ENCODE measurements at regions not wholly inside any gene's neighbourhood (a gene's known extent, or its start where the extent isn't known, plus 50 kb on each side); places are given as distances from the start of the nearest gene placed in this dataset.

DNA sequence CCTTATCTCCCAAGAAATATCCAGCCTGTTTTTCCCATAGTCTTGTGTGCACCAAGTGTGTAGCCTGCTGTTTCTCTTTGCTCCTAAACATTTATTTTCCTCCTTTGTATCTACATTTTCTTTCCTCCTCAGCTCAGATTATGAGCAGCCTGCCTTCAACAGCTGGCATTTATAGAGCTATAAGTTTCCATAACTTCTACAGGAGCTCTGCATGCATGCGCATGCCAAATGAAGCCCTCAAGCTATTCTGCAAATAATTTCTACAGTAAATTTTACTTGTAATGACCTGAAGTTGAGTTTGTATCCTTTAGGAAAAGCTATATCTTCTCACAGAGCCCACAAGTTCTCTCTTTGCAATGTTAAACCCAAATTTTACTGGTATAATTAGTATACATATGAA is 699.5 kb downstream of the CETN3 start:
- H3K4me1 ChIP-seq (ENCODE audit: low read length) = no peaks in the 10 kb centered on the region
- no peak overlapping the region for H3K9ac ChIP-seq (ENCODE audit: low read length)
- H3K27me3 ChIP-seq (ENCODE audit: low read length) = 0 out of 2 replicates have a peak, but pooled peaks cover 2% of the 10 kb centered on the region
- peak; percentile 32 for DNase-seq
- no peaks in the 10 kb centered on the region for H3K79me2 ChIP-seq (ENCODE audit: low read length)
- no peak overlapping the region for H2AFZ ChIP-seq (ENCODE audit: low read length)
- H3K27ac ChIP-seq (ENCODE audit: low read length) = no peak overlapping the region
- H3K4me2 ChIP-seq (ENCODE audit: low read depth, low read length, poor library complexity, severe bottlenecking) = no peak overlapping the region
- H3K4me3 ChIP-seq (ENCODE audit: low read length) = no peak overlapping the region
- H3K9me2 ChIP-seq (replicated peaks; ENCODE audit: insufficient read depth, low read length) = no peaks in the 10 kb centered on the region
- no peaks in the 10 kb centered on the region for H3K36me3 ChIP-seq (ENCODE audit: insufficient read depth, low read length)
- H3K9me3 ChIP-seq (ENCODE audit: low read length) = no peaks in the 10 kb centered on the region
- H4K20me1 ChIP-seq (ENCODE audit: insufficient read depth, low read depth, low read length) = no peaks in the 10 kb centered on the region

GRCh38 chr5:89707891-89708290 is 701.7 kb downstream of the CETN3 start:
- H3K79me2 ChIP-seq (ENCODE audit: low read length) = no peaks in the 10 kb centered on the region
- H3K4me3 ChIP-seq (ENCODE audit: low read length) = no peak overlapping the region
- H3K4me1 ChIP-seq (ENCODE audit: low read length) = no peaks in the 10 kb centered on the region
- no peaks in the 10 kb centered on the region for H4K20me1 ChIP-seq (ENCODE audit: insufficient read depth, low read depth, low read length)
- no peak overlapping the region for H2AFZ ChIP-seq (ENCODE audit: low read length)
- no peak overlapping the region for H3K27ac ChIP-seq (ENCODE audit: low read length)
- no peak overlapping the region for H3K4me2 ChIP-seq (ENCODE audit: low read depth, low read length, poor library complexity, severe bottlenecking)
- H3K9ac ChIP-seq (ENCODE audit: low read length) = no peak overlapping the region
- 0 out of 2 replicates have a peak, but pooled peaks cover 2% of the 10 kb centered on the region for H3K27me3 ChIP-seq (ENCODE audit: low read length)
- H3K9me2 ChIP-seq (replicated peaks; ENCODE audit: insufficient read depth, low read length) = no peaks in the 10 kb centered on the region
- peak; percentile 22 for DNase-seq
- H3K36me3 ChIP-seq (ENCODE audit: insufficient read depth, low read length) = no peaks in the 10 kb centered on the region
- no peaks in the 10 kb centered on the region for H3K9me3 ChIP-seq (ENCODE audit: low read length)

DNA sequence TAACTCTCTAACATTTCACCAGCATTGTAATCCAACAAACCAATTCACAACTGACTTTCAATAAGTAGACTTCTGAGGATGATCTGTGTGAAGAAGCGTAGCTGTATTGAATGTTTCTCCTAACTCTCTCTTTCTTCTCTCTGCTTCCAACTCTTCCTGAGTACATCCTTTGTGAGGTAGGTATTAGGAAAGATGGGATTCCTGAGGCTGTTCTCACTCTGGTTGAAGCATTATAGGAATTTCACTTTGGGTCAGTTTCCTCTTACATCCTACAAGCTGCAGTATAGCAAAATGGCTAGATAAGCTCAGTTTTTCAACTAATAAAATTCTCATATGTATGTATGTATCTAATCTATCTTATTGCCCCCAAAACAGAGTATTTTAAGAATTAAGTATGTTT is 702.8 kb downstream of the CETN3 start:
- DNase-seq = peak; percentile 2
- 0 out of 2 replicates have a peak, but pooled peaks cover 2% of the 10 kb centered on the region for H3K27me3 ChIP-seq (ENCODE audit: low read length)
- no peak overlapping the region for H3K4me3 ChIP-seq (ENCODE audit: low read length)
- no peaks in the 10 kb centered on the region for H3K9me3 ChIP-seq (ENCODE audit: low read length)
- H4K20me1 ChIP-seq (ENCODE audit: insufficient read depth, low read depth, low read length) = no peaks in the 10 kb centered on the region
- H2AFZ ChIP-seq (ENCODE audit: low read length) = no peak overlapping the region
- H3K36me3 ChIP-seq (ENCODE audit: insufficient read depth, low read length) = no peaks in the 10 kb centered on the region
- no peak overlapping the region for H3K9ac ChIP-seq (ENCODE audit: low read length)
- H3K4me1 ChIP-seq (ENCODE audit: low read length) = no peaks in the 10 kb centered on the region
- no peak overlapping the region for H3K27ac ChIP-seq (ENCODE audit: low read length)
- no peak overlapping the region for H3K4me2 ChIP-seq (ENCODE audit: low read depth, low read length, poor library complexity, severe bottlenecking)
- no peaks in the 10 kb centered on the region for H3K9me2 ChIP-seq (replicated peaks; ENCODE audit: insufficient read depth, low read length)
- no peaks in the 10 kb centered on the region for H3K79me2 ChIP-seq (ENCODE audit: low read length)

DNA sequence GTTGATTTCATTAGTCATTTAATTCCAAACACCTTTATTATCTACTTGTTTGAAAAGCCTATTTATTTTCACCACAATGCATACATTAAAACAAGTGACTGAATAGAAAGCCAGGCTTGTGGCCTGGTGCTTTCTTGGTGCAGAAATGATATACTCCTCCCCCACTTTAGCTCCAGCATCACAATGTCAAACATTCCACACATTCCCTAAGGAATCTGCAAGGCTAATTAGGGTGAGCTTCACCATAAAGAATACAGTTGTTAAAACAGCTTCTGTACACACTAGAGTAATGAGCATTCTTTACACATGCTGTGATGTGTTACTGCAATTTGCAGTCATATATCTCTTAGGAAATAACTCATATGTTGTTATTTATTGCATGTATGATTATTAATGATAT is 705.7 kb downstream of the CETN3 start:
- Histone ChIP-seq H3K9ac (ENCODE audit: low read length) (no peak overlapping the region), H3K36me3 (ENCODE audit: insufficient read depth, low read length) (no peaks in the 10 kb centered on the region), H3K9me2 (replicated peaks; ENCODE audit: insufficient read depth, low read length) (no peaks in the 10 kb centered on the region), H2AFZ (ENCODE audit: low read length) (no peak overlapping the region), H3K9me3 (ENCODE audit: low read length) (no peaks in the 10 kb centered on the region), H3K4me1 (ENCODE audit: low read length) (no peaks in the 10 kb centered on the region), H3K79me2 (ENCODE audit: low read length) (no peaks in the 10 kb centered on the region), H3K4me2 (ENCODE audit: low read depth, low read length, poor library complexity, severe bottlenecking) (no peak overlapping the region), H3K27me3 (ENCODE audit: low read length) (0 out of 2 replicates have a peak, but pooled peaks cover 2% of the 10 kb centered on the region), H4K20me1 (ENCODE audit: insufficient read depth, low read depth, low read length) (no peaks in the 10 kb centered on the region), H3K27ac (ENCODE audit: low read length) (no peak overlapping the region), H3K4me3 (ENCODE audit: low read length) (no peak overlapping the region)
- DNase-seq = no peak

GRCh38 chr5:89698028-89698427 is 711.5 kb downstream of the CETN3 start:
- Histone ChIP-seq H3K9me2 (replicated peaks; ENCODE audit: insufficient read depth, low read length) (no peaks in the 10 kb centered on the region), H4K20me1 (ENCODE audit: insufficient read depth, low read depth, low read length) (no peaks in the 10 kb centered on the region), H3K4me1 (ENCODE audit: low read length) (no peaks in the 10 kb centered on the region), H3K36me3 (ENCODE audit: insufficient read depth, low read length) (no peaks in the 10 kb centered on the region), H2AFZ (ENCODE audit: low read length) (no peak overlapping the region), H3K27ac (ENCODE audit: low read length) (no peak overlapping the region), H3K9me3 (ENCODE audit: low read length) (no peaks in the 10 kb centered on the region), H3K4me2 (ENCODE audit: low read depth, low read length, poor library complexity, severe bottlenecking) (no peak overlapping the region), H3K27me3 (ENCODE audit: low read length) (no peaks in the 10 kb centered on the region), H3K79me2 (ENCODE audit: low read length) (no peaks in the 10 kb centered on the region), H3K4me3 (ENCODE audit: low read length) (no peak overlapping the region), H3K9ac (ENCODE audit: low read length) (no peak overlapping the region)
- DNase-seq = no peak

- Histone ChIP-seq H3K9me3 (ENCODE audit: low read length) (no peaks in the 10 kb centered on the region), H3K27ac (ENCODE audit: low read length) (no peak overlapping the region), H2AFZ (ENCODE audit: low read length) (no peak overlapping the region), H3K4me1 (ENCODE audit: low read length) (no peaks in the 10 kb centered on the region), H3K4me2 (ENCODE audit: low read depth, low read length, poor library complexity, severe bottlenecking) (no peak overlapping the region), H3K79me2 (ENCODE audit: low read length) (no peaks in the 10 kb centered on the region), H3K36me3 (ENCODE audit: insufficient read depth, low read length) (no peaks in the 10 kb centered on the region), H3K9ac (ENCODE audit: low read length) (no peak overlapping the region), H4K20me1 (ENCODE audit: insufficient read depth, low read depth, low read length) (no peaks in the 10 kb centered on the region), H3K9me2 (replicated peaks; ENCODE audit: insufficient read depth, low read length) (no peaks in the 10 kb centered on the region), H3K27me3 (ENCODE audit: low read length) (no peaks in the 10 kb centered on the region), H3K4me3 (ENCODE audit: low read length) (no peak overlapping the region)
- no peak for DNase-seq
These were observed 712.0 kb downstream of the CETN3 start for GRCh38 chr5:89697581-89697980.

GRCh38 chr5:89695371-89695770 is 714.2 kb downstream of the CETN3 start:
- no peak overlapping the region for H3K4me2 ChIP-seq (ENCODE audit: low read depth, low read length, poor library complexity, severe bottlenecking)
- DNase-seq = no peak
- no peak overlapping the region for H2AFZ ChIP-seq (ENCODE audit: low read length)
- no peak overlapping the region for H3K9ac ChIP-seq (ENCODE audit: low read length)
- no peaks in the 10 kb centered on the region for H3K36me3 ChIP-seq (ENCODE audit: insufficient read depth, low read length)
- no peaks in the 10 kb centered on the region for H3K9me2 ChIP-seq (replicated peaks; ENCODE audit: insufficient read depth, low read length)
- no peak overlapping the region for H3K27ac ChIP-seq (ENCODE audit: low read length)
- H4K20me1 ChIP-seq (ENCODE audit: insufficient read depth, low read depth, low read length) = no peaks in the 10 kb centered on the region
- no peaks in the 10 kb centered on the region for H3K27me3 ChIP-seq (ENCODE audit: low read length)
- no peaks in the 10 kb centered on the region for H3K79me2 ChIP-seq (ENCODE audit: low read length)
- H3K9me3 ChIP-seq (ENCODE audit: low read length) = no peaks in the 10 kb centered on the region
- H3K4me3 ChIP-seq (ENCODE audit: low read length) = no peak overlapping the region
- H3K4me1 ChIP-seq (ENCODE audit: low read length) = no peaks in the 10 kb centered on the region

GRCh38 chr5:89694026-89694550 is 715.5 kb downstream of the CETN3 start:
- no peaks in the 10 kb centered on the region for H3K27me3 ChIP-seq (ENCODE audit: low read length)
- no peak for DNase-seq
- no peak overlapping the region for H3K4me3 ChIP-seq (ENCODE audit: low read length)
- no peaks in the 10 kb centered on the region for H3K4me1 ChIP-seq (ENCODE audit: low read length)
- H4K20me1 ChIP-seq (ENCODE audit: insufficient read depth, low read depth, low read length) = no peaks in the 10 kb centered on the region
- no peak overlapping the region for H3K27ac ChIP-seq (ENCODE audit: low read length)
- H3K36me3 ChIP-seq (ENCODE audit: insufficient read depth, low read length) = no peaks in the 10 kb centered on the region
- H3K9me2 ChIP-seq (replicated peaks; ENCODE audit: insufficient read depth, low read length) = no peaks in the 10 kb centered on the region
- H3K9me3 ChIP-seq (ENCODE audit: low read length) = no peaks in the 10 kb centered on the region
- H2AFZ ChIP-seq (ENCODE audit: low read length) = no peak overlapping the region
- H3K9ac ChIP-seq (ENCODE audit: low read length) = no peak overlapping the region
- no peak overlapping the region for H3K4me2 ChIP-seq (ENCODE audit: low read depth, low read length, poor library complexity, severe bottlenecking)
- H3K79me2 ChIP-seq (ENCODE audit: low read length) = no peaks in the 10 kb centered on the region

- Histone ChIP-seq H3K79me2 (ENCODE audit: low read length) (no peaks in the 10 kb centered on the region), H3K4me1 (ENCODE audit: low read length) (no peaks in the 10 kb centered on the region), H3K4me2 (ENCODE audit: low read depth, low read length, poor library complexity, severe bottlenecking) (no peak overlapping the region), H3K9ac (ENCODE audit: low read length) (no peak overlapping the region), H3K9me2 (replicated peaks; ENCODE audit: insufficient read depth, low read length) (no peaks in the 10 kb centered on the region), H3K4me3 (ENCODE audit: low read length) (no peak overlapping the region), H3K36me3 (ENCODE audit: insufficient read depth, low read length) (no peaks in the 10 kb centered on the region), H3K27me3 (ENCODE audit: low read length) (no peaks in the 10 kb centered on the region), H3K9me3 (ENCODE audit: low read length) (no peaks in the 10 kb centered on the region), H3K27ac (ENCODE audit: low read length) (no peak overlapping the region), H2AFZ (ENCODE audit: low read length) (no peak overlapping the region), H4K20me1 (ENCODE audit: insufficient read depth, low read depth, low read length) (no peaks in the 10 kb centered on the region)
- no peak for DNase-seq
These were observed 719.2 kb downstream of the CETN3 start for GRCh38 chr5:89690331-89690730.

Measured in Karpas-422 (cell line).